Endothelial cell (in vitro differentiated cells): ENCODE measurements at regions not wholly inside any gene's neighbourhood (a gene's known extent, or its start where the extent isn't known, plus 50 kb on each side); places are given as distances from the start of the nearest gene placed in this dataset.

ENCODE experiments used
- DNase-seq: peaks from one replicate; pipeline ENCODE4 v3.0.0; 2021; ENCODE audit warnings: low spot score
- H3K27ac Mint-ChIP-seq: one replicate; pipeline ENCODE4 v1.8.0; 2021; ENCODE audit warnings: mixed read lengths, inconsistent platforms; ENCODE audit not compliant: unreplicated experiment
- H3K27me3 Mint-ChIP-seq: one replicate; pipeline ENCODE4 v1.8.0; 2021; ENCODE audit warnings: mild to moderate bottlenecking, moderate library complexity, mixed read lengths, inconsistent platforms; ENCODE audit not compliant: unreplicated experiment
- H3K36me3 Mint-ChIP-seq: one replicate; pipeline ENCODE4 v1.8.0; 2021; ENCODE audit warnings: mild to moderate bottlenecking, low read depth, mixed read lengths, inconsistent platforms; ENCODE audit not compliant: unreplicated experiment
- H3K4me1 Mint-ChIP-seq: one replicate; pipeline ENCODE4 v1.8.0; 2021; ENCODE audit warnings: mild to moderate bottlenecking, mixed read lengths, inconsistent platforms; ENCODE audit not compliant: unreplicated experiment
- H3K4me3 Mint-ChIP-seq: one replicate; pipeline ENCODE4 v1.8.0; 2021; ENCODE audit warnings: mild to moderate bottlenecking, mixed read lengths, inconsistent platforms; ENCODE audit not compliant: unreplicated experiment
- H3K9me3 Mint-ChIP-seq: one replicate; pipeline ENCODE4 v1.8.0; 2021; ENCODE audit warnings: mixed read lengths, inconsistent platforms; ENCODE audit not compliant: unreplicated experiment
- TF ChIP-seq, protein P1 (sequence below): fragments of 200-600 bp; sonication (generic); IDR thresholded peaks from one replicate; pipeline ENCODE4 v1.5.0; 2021; ENCODE audit warnings: antibody characterized with exemption; ENCODE audit not compliant: unreplicated experiment

GRCh38 chr17:79169861-79170260, 95.2 kb downstream of the ENGASE start:
- Mint-ChIP-seq H3K27me3 (peaks cover 2% of the 10 kb centered on the region), H3K9me3 (no peaks in the 10 kb centered on the region), H3K27ac (no peak overlapping the region), H3K36me3 (no peaks in the 10 kb centered on the region), H3K4me3 (no peak overlapping the region), H3K4me1 (no peaks in the 10 kb centered on the region)
- TF ChIP-seq, protein P1, sequence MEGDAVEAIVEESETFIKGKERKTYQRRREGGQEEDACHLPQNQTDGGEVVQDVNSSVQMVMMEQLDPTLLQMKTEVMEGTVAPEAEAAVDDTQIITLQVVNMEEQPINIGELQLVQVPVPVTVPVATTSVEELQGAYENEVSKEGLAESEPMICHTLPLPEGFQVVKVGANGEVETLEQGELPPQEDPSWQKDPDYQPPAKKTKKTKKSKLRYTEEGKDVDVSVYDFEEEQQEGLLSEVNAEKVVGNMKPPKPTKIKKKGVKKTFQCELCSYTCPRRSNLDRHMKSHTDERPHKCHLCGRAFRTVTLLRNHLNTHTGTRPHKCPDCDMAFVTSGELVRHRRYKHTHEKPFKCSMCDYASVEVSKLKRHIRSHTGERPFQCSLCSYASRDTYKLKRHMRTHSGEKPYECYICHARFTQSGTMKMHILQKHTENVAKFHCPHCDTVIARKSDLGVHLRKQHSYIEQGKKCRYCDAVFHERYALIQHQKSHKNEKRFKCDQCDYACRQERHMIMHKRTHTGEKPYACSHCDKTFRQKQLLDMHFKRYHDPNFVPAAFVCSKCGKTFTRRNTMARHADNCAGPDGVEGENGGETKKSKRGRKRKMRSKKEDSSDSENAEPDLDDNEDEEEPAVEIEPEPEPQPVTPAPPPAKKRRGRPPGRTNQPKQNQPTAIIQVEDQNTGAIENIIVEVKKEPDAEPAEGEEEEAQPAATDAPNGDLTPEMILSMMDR, result no peak
- no peak for DNase-seq

GRCh38 chr17:79169366-79169765, 94.7 kb downstream of the ENGASE start:
- no peaks in the 10 kb centered on the region for H3K9me3 Mint-ChIP-seq
- no peak overlapping the region for H3K27ac Mint-ChIP-seq
- TF ChIP-seq, protein P1, result no peak
- H3K27me3 Mint-ChIP-seq, result peaks cover 4% of the 10 kb centered on the region
- no peaks in the 10 kb centered on the region for H3K4me1 Mint-ChIP-seq
- H3K36me3 Mint-ChIP-seq, result no peaks in the 10 kb centered on the region
- no peak overlapping the region for H3K4me3 Mint-ChIP-seq
- no peak for DNase-seq

GRCh38 chr17:79168486-79169055, 93.9 kb downstream of the ENGASE start:
- no peaks in the 10 kb centered on the region for H3K36me3 Mint-ChIP-seq
- no peak overlapping the region for H3K27ac Mint-ChIP-seq
- no peak for DNase-seq
- no peaks in the 10 kb centered on the region for H3K9me3 Mint-ChIP-seq
- peaks cover 4% of the 10 kb centered on the region for H3K27me3 Mint-ChIP-seq
- H3K4me1 Mint-ChIP-seq, result no peaks in the 10 kb centered on the region
- H3K4me3 Mint-ChIP-seq, result no peak overlapping the region
- TF ChIP-seq, protein P1, result no peak

DNA sequence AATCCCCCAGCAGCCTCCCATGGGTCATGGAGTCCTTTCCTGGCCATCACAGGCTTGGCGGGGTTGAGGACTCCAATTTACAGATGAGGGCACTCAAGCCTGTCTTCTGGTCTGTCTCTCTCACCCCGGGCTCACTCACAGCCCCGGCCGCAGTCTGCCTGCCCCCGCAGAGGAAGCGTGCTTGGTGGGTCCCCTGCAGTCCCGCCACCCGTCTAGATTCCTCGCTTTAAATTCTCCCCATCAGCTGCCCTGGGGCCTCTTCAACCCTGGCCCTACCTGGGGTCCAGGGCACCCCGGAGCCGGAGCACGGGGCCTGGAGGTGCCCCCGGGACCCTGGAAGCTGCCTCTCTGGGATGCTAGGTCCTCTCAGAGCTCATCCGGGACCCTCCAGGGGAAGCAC, 92.9 kb downstream of the ENGASE start:
- H3K36me3 Mint-ChIP-seq, result no peaks in the 10 kb centered on the region
- no peaks in the 10 kb centered on the region for H3K4me1 Mint-ChIP-seq
- H3K4me3 Mint-ChIP-seq, result no peak overlapping the region
- no peak for DNase-seq
- no peaks in the 10 kb centered on the region for H3K9me3 Mint-ChIP-seq
- TF ChIP-seq, protein P1, result no peak
- peaks cover 6% of the 10 kb centered on the region for H3K27me3 Mint-ChIP-seq
- H3K27ac Mint-ChIP-seq, result no peak overlapping the region

DNA sequence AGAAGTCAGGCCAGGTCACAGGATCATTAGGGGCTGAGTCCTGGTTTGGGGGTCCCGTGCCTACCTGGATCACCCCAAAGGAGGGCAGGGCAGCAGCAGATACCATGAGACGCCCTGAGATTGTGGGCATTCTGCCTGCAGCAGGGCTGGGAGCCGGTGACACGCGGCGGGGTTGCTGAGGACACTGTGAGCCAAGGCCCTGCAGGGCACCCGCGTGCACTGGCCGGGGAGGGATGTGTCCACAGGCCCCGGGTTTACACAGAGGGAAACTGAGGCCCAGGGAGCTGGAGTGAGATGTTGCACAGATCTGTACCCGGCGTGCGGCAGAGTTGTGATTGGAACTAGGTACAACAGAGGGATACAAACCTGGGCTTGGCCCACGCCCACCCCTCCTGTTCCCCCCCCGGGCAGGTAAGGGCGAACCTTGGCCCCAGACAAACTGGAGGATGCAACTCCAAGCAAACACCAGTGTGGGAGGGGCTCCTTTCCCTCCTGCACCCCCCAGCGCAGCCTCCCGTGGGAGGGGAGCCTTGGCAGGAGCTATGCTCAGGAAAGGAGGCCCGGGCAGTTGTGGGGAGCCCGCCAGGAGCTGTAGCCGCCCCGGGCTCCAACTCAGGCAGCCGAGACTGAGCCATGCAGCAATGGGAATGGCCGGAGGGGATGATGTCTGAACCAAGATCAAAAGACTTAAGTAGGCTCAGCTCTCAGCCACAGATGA, 91.3 kb downstream of the ENGASE start:
- Mint-ChIP-seq H3K36me3 (no peaks in the 10 kb centered on the region), H3K4me1 (peaks cover 10% of the 10 kb centered on the region), H3K27me3 (peaks cover 12% of the 10 kb centered on the region), H3K27ac (no peak overlapping the region), H3K4me3 (no peak overlapping the region), H3K9me3 (no peaks in the 10 kb centered on the region)
- DNase-seq, result no peak
- TF ChIP-seq, protein P1, result no peak
